Caki2 (cell line): ENCODE measurements at regions not wholly inside any gene's neighbourhood (a gene's known extent, or its start where the extent isn't known, plus 50 kb on each side); places are given as distances from the start of the nearest gene placed in this dataset.
"Not testable (repeated sequence)": the region's sequence is repeated elsewhere in the genome, so short reads cannot be mapped to it uniquely, and the experiment has no call there.

Source experiments
- DNase-seq: peaks from one replicate; pipeline ENCODE4 v3.0.0-alpha.2; 2015; ENCODE audit warnings: low read depth
- in situ Hi-C: cut with HindIII; loops from 2 replicates; pipeline ENCODE4 v1.10.0; 2016; ENCODE audit warnings: low sequenced_read_pairs, low pct_unique_long_range_greater_than_20kb, mixed read lengths

- DNase-seq, result no peak
- in situ Hi-C loops, result no loop called here
Measured at GRCh38 chr12:25677232-25677937, 124.3 kb upstream of the LMNTD1 start.

DNA sequence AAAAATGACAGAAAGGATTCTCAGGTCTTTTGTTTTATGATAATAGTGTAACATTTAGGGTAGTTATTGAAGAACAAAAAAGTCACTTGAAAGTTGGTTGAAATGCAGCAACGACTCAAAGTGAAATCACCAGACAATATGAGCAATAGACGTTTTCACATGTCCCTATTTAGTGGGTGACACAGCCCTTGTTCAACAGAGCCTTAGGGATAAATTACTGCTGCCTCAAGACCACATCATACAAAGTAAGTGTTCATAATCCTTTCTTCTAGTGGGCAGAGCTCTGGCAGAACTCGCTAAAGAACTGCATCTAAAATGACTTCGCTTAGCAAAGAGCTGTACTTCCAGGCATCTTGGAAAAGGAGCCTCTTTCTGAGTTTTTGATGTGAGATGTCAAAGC is 128.5 kb upstream of the LMNTD1 start:
- DNase-seq, result no peak
- in situ Hi-C loops, result no loop called here

- in situ Hi-C loops, result no loop called here
Measured at GRCh38 chr12:25682421-25682820, 129.3 kb upstream of the LMNTD1 start.

DNA sequence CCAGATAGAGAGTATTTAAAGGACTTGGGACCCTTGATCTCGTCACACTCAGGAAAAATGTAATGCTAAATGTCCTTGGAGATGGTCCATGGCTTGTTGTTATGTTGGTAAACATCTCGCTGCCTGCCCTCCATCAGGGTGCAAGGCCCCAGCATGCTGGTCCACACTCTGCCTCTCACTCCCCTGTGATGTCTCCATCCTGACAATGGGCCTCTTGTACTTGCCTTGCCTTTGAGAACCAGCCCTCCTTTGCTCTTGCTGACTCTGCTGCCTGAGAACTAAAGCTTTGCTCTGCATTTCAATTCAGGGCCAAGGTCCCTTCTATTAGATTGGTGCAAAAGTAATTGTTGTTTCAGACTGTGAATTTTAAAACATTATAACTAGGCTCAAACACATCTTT is 131.0 kb upstream of the LMNTD1 start:
- in situ Hi-C loops, result no loop called here
- DNase-seq, result no peak

More at GRCh38 chr12:25682421-25682820, 129.3 kb upstream of the LMNTD1 start:
- no peak for DNase-seq

GRCh38 chr12:25686351-25686750 is 133.3 kb upstream of the LMNTD1 start:
- in situ Hi-C loops, result no loop called here
- no peak for DNase-seq

GRCh38 chr12:25687226-25687625 is 134.1 kb upstream of the LMNTD1 start:
- no peak for DNase-seq
- in situ Hi-C loops, result no loop called here

- in situ Hi-C loops, DNase-seq: not testable (repeated sequence)
Measured at GRCh38 chr12:25688851-25689250, 135.8 kb upstream of the LMNTD1 start.

GRCh38 chr12:25689996-25690501 is 137.0 kb upstream of the LMNTD1 start:
- in situ Hi-C loops, result no loop called here
- no peak for DNase-seq

GRCh38 chr12:25690996-25691864 is 138.1 kb upstream of the LMNTD1 start:
- no peak for DNase-seq
- in situ Hi-C loops, result no loop called here

GRCh38 chr12:25691865-25692114 is 138.7 kb upstream of the LMNTD1 start:
- in situ Hi-C loops, result no loop called here
- no peak for DNase-seq

DNA sequence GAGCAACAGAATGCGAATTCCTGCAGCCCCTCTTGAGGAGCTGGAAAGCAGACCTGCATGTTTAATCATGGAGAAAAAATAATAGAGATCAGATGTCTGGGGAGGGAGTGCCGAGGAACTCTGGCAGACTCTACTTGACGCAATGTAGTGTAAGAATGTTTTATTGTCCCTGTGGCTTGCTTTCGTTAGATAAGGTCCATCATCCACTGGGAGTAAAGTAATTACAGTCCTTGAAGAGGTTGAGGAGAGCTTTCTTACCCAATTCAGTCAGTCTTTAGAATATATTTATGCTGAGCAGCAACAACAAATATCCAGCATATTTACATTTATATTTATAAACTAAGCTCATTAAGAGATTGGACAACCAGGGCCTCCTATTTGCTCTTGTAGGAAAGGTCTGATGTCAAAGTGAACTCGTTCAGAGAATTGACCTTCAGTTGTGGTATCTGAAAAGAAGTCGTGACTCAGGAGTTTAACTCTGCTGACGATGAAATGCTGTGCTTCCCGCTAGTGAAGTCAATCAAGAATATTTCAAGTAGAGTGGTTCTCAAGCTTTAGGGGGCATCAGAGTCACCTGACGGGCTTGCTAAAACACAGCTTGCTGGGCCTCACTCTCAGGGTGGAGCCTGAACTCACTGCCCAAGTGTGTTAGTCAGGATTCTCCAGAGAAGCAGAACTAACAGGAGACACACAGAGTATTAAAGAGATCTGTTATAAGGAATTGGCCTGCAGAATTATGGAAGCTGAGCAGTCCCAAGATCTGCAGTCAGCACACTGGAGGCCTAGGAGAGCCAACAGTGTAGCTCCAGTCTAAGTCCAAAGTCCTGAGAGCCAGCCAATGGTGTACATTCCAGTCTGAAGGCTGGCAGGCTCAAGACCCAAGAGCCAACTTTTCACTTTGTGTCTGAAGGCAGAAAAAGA is 139.3 kb upstream of the LMNTD1 start:
- DNase-seq, result no peak

DNA sequence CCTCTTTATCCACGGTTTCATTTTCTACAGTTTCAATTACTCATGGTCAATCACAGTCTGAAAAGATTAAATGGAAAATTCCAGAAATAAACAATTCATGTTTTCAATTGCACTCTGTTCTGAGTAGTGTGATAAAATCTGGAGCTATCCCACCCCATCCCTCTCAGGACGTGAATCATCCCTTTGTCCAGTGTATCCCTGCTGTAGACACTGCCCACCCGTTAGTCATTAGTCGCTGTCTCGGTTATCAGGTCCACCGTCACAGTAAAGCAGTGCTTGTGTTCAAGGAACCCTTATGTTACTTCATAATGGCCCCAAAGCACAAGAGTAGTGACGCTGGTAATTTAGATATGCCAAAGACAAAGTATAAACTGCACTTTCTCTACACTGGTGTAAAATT is 141.0 kb upstream of the LMNTD1 start:
- in situ Hi-C loops, result no loop called here

More for the DNA sequence above, 139.3 kb upstream of the LMNTD1 start:
- in situ Hi-C loops, result no loop called here

GRCh38 chr12:25695574-25695973 is 142.5 kb upstream of the LMNTD1 start:
- no peak for DNase-seq
- in situ Hi-C loops, result no loop called here

More for the DNA sequence above, 141.0 kb upstream of the LMNTD1 start:
- DNase-seq, result no peak

- DNase-seq, result no peak
- in situ Hi-C loops, result no loop called here
Measured at GRCh38 chr12:25698772-25699171, 145.7 kb upstream of the LMNTD1 start.

GRCh38 chr12:25699454-25699853 is 146.4 kb upstream of the LMNTD1 start:
- DNase-seq, result no peak

DNA sequence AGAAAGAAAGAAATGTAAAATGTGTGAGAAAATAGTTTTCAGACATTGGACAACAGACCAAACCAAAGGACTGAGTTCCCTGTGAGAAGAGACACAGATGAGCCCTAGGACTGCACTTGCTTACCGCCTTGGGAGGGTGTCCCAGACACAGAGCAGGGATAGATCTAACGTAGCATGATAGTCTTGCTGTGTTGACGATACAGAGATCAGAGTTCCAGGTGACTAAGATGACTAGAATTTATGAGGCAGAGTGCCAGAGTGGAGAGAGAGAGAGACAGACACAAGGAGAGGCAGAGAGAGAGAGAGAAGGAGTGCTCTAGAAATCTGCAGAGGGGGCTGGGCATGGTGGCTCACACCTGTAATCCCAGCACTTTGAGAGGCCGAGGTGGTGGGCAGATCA is 148.2 kb upstream of the LMNTD1 start:
- peak; percentile 15 for DNase-seq
- in situ Hi-C loops, result no loop called here

More at GRCh38 chr12:25699454-25699853, 146.4 kb upstream of the LMNTD1 start:
- in situ Hi-C loops, result no loop called here

DNA sequence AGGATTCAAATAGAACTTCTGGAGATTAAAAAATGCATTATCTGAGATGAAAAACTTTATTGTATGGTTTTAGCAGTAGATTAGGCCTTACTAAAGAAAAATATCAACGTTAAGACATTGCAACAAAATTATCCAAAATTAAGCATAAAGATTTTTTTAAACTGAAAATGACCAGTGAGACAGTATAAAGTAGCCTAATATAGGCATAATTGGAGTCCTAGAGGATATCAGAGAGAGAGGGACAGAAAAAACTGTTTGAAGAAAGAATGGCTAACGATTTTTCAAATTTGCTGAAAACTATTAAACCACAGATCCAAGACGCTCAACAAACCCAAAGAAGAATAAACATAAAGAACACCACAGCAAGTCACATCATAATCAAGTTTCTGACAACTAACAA is 149.5 kb upstream of the LMNTD1 start:
- in situ Hi-C loops, result no loop called here
- DNase-seq, result no peak

GRCh38 chr12:25705261-25705660 is 152.2 kb upstream of the LMNTD1 start:
- in situ Hi-C loops, result no loop called here
- DNase-seq, result no peak

DNA sequence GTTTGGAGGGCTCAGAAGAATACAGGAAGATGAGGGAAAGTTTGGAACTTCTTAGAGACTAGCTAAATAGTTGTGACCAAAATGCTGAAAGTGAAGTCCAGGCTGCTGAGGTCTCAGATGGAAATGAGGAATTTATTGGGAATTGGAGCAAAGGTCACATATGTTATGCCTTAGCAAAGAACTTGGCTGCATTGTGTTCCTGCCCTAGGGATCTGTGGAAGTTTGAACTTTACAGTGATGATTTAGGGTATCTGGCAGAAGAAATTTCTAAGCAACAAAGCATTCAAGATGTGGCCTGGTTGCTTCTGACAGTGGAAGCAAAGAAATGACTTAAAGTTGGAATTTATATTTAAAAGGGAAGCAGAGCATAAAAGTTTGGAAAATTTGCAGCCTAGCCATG is 153.6 kb upstream of the LMNTD1 start:
- DNase-seq, in situ Hi-C loops: not testable (repeated sequence)
